GM12878 (cell line): ENCODE measurements at regions not wholly inside any gene's neighbourhood (a gene's known extent, or its start where the extent isn't known, plus 50 kb on each side); places are given as distances from the start of the nearest gene placed in this dataset.
"Not testable (repeated sequence)": the region's sequence is repeated elsewhere in the genome, so short reads cannot be mapped to it uniquely, and the experiment has no call there.

Experiments used
- BRCA1 ChIP-seq: IDR thresholded peaks from 2 replicates; pipeline ENCODE4 v1.6.1; 2011; ENCODE audit warnings: low read depth, low read length, improper control_type of control experiment
- CHD1 ChIP-seq: IDR thresholded peaks from 2 replicates; pipeline ENCODE4 v1.6.1; 2012; ENCODE audit warnings: low read depth, low read length, improper control_type of control experiment
- CTCF ChIP-seq, 3 experiments: IDR thresholded peaks in 2 of 3; conservative IDR thresholded peaks in 1 of 3; 2 replicates each; pipeline ENCODE4 v1.5.1; 2011; ENCODE audit warnings: low read depth in 3 of 3, low read length in 3 of 3, mild to moderate bottlenecking in 3 of 3, control low read depth in 2 of 3, moderate library complexity in 2 of 3, inconsistent platforms in 1 of 3, mixed read lengths in 1 of 3; ENCODE audit not compliant: control insufficient read depth in 2 of 3, insufficient read depth in 1 of 3; ENCODE audit errors: extremely low read depth in 1 of 3
- GATAD2B ChIP-seq: fragments of 450-650 bp; conservative IDR thresholded peaks from 2 replicates; pipeline ENCODE4 v1.6.1; 2017; ENCODE audit warnings: low read depth, mild to moderate bottlenecking, moderate library complexity
- HDAC6 ChIP-seq: fragments of 200-600 bp; sonication (generic); IDR thresholded peaks from one replicate; pipeline ENCODE4 v1.8.0; 2017; ENCODE audit warnings: antibody characterized with exemption; ENCODE audit not compliant: unreplicated experiment
- JUNB ChIP-seq: IDR thresholded peaks from 2 replicates; pipeline ENCODE4 v1.6.1; 2016; ENCODE audit warnings: antibody characterized with exemption, mild to moderate bottlenecking
- MAX ChIP-seq: IDR thresholded peaks from 2 replicates; pipeline ENCODE4 v1.6.1; 2012; ENCODE audit warnings: low read depth, low read length, improper control_type of control experiment
- REST ChIP-seq: IDR thresholded peaks from 2 replicates; pipeline ENCODE4 v1.6.1; 2012; ENCODE audit warnings: mild to moderate bottlenecking, low read depth, low read length
- SIN3A ChIP-seq: IDR thresholded peaks from 2 replicates; pipeline ENCODE4 v1.6.1; 2012; ENCODE audit warnings: low read depth, low read length, improper control_type of control experiment
- ZBTB33 ChIP-seq: fragments of 450-650 bp; IDR thresholded peaks from 2 replicates; pipeline ENCODE4 v1.6.1; 2017; ENCODE audit warnings: mild to moderate bottlenecking
- ZBTB4 ChIP-seq: fragments of 450-650 bp; formaldehyde crosslinking; IDR thresholded peaks from 2 replicates; pipeline ENCODE4 v1.4.0; 2022; ENCODE audit warnings: mild to moderate bottlenecking, moderate library complexity
- ZNF274 ChIP-seq: IDR thresholded peaks from one replicate; pipeline ENCODE4 v1.8.0; 2011; ENCODE audit not compliant: insufficient read length, insufficient read depth

GRCh38 chr15:22252047-22252446 lies 171.7 kb downstream of the OR4M2 start:
- not testable (repeated sequence) for TF ChIP-seq CHD1; CTCF (IDR thresholded peaks at IDR 0.05 in 2 of 3, conservative IDR thresholded peaks at IDR 0.05 in 1 of 3; ENCODE audit: control insufficient read depth in 2 of 3, extremely low read depth in 1 of 3, insufficient read depth in 1 of 3, low read depth in 3 of 3, low read length in 3 of 3); REST; JUNB; ZBTB4 (CRISPR knock-in tag); MAX; HDAC6; ZBTB33; GATAD2B; ZNF274; SIN3A; BRCA1
